ENCODE measurements at regions not wholly inside any gene's neighbourhood (a gene's known extent, or its start where the extent isn't known, plus 50 kb on each side); places are given as distances from the start of the nearest gene placed in this dataset.

GRCh38 chr3:71966185-71966584 is 181.2 kb upstream of the PROK2 start:
- TF ChIP-seq POLR2A (IDR thresholded peaks at IDR 0.05; ENCODE audit: low read depth, low read length) (no peak), CEBPB (IDR thresholded peaks at IDR 0.05; ENCODE audit: low read depth, low read length) (no peak), ELK1 (IDR thresholded peaks at IDR 0.05; ENCODE audit: borderline replicate concordance, low read depth, low read length) (no peak), FOS (IDR thresholded peaks at IDR 0.05; ENCODE audit: low read depth, low read length) (no peak)
- TF ChIP-seq, protein P1, sequence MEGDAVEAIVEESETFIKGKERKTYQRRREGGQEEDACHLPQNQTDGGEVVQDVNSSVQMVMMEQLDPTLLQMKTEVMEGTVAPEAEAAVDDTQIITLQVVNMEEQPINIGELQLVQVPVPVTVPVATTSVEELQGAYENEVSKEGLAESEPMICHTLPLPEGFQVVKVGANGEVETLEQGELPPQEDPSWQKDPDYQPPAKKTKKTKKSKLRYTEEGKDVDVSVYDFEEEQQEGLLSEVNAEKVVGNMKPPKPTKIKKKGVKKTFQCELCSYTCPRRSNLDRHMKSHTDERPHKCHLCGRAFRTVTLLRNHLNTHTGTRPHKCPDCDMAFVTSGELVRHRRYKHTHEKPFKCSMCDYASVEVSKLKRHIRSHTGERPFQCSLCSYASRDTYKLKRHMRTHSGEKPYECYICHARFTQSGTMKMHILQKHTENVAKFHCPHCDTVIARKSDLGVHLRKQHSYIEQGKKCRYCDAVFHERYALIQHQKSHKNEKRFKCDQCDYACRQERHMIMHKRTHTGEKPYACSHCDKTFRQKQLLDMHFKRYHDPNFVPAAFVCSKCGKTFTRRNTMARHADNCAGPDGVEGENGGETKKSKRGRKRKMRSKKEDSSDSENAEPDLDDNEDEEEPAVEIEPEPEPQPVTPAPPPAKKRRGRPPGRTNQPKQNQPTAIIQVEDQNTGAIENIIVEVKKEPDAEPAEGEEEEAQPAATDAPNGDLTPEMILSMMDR (conservative IDR thresholded peaks at IDR 0.05; ENCODE audit: low read depth, low read length) = no peak

Measured in IMR-90 (cell line).